ENCODE measurements at regions not wholly inside any gene's neighbourhood (a gene's known extent, or its start where the extent isn't known, plus 50 kb on each side); places are given as distances from the start of the nearest gene placed in this dataset.
A peak's percentile ranks its signal among the peaks of the same experiment; 100 is the strongest.

GRCh38 chr9:129493002-129493705 is 127.7 kb downstream of the C9orf50 start:
- no peak overlapping the region for H2AFZ ChIP-seq
- BruUV-seq (replicated peaks): no TSS peak
- ChIA-PET CTCF (interaction anchor here (0.6 kb wide), 1 partner anchor 354 kb away, joined by 3 read pairs; no protein-coding TSS in a partner anchor), POLR2A (ENCODE audit: unreplicated experiment) (interaction anchor here (0.5 kb wide), 1 partner anchor 260 kb away, joined by 6 read pairs; the partner anchor contains the start of gene PTGES)
- intact Hi-C loops (cut with micrococcal nuclease; ENCODE audit: unreplicated experiment): no loop called here
- H3K27ac ChIP-seq: no peak overlapping the region
- peaks cover 35% of the 10 kb centered on the region for H3K79me2 ChIP-seq (ENCODE audit: low read depth)
- H3K4me2 ChIP-seq: peak overlapping the region; percentile 14
- H3K4me1 ChIP-seq (replicated peaks; ENCODE audit: insufficient read depth): peaks cover 60% of the 10 kb centered on the region
- no peaks in the 10 kb centered on the region for H4K20me1 ChIP-seq (ENCODE audit: insufficient read depth)
- H3K27me3 ChIP-seq (ENCODE audit: insufficient read depth, low read depth): no peaks in the 10 kb centered on the region
- no peaks in the 10 kb centered on the region for H3K9me3 ChIP-seq (ENCODE audit: insufficient read depth, low read depth)
- no peaks in the 10 kb centered on the region for H3K9me2 ChIP-seq (ENCODE audit: insufficient read depth)
- no peak for DNase-seq
- peaks cover 52% of the 10 kb centered on the region for H3F3A ChIP-seq (ENCODE audit: insufficient read depth, low read depth)
- no peak overlapping the region for H3K4me3 ChIP-seq
- TF ChIP-seq EZH2 (IDR thresholded peaks at IDR 0.05; ENCODE audit: low read depth) (no peak), CTCF (conservative IDR thresholded peaks at IDR 0.05) (no peak)
- H3K36me3 ChIP-seq (ENCODE audit: low read depth): no peaks in the 10 kb centered on the region

- H3F3A ChIP-seq (ENCODE audit: insufficient read depth, low read depth): peaks cover 67% of the 10 kb centered on the region
- no peak overlapping the region for H3K27ac ChIP-seq
- H3K4me3 ChIP-seq: no peak overlapping the region
- no peak for DNase-seq
- H3K9me2 ChIP-seq (ENCODE audit: insufficient read depth): no peaks in the 10 kb centered on the region
- ChIA-PET POLR2A (ENCODE audit: unreplicated experiment) (no interaction called here), CTCF (no interaction called here)
- H3K4me2 ChIP-seq: peak overlapping the region; percentile 73
- H2AFZ ChIP-seq: no peak overlapping the region
- H3K27me3 ChIP-seq (ENCODE audit: insufficient read depth, low read depth): no peaks in the 10 kb centered on the region
- peaks cover 63% of the 10 kb centered on the region for H3K4me1 ChIP-seq (replicated peaks; ENCODE audit: insufficient read depth)
- peaks cover 35% of the 10 kb centered on the region for H3K79me2 ChIP-seq (ENCODE audit: low read depth)
- intact Hi-C loops (cut with micrococcal nuclease; ENCODE audit: unreplicated experiment): no loop called here
- no peaks in the 10 kb centered on the region for H4K20me1 ChIP-seq (ENCODE audit: insufficient read depth)
- no TSS peak for BruUV-seq (replicated peaks)
- no peak for TF ChIP-seq EZH2 (IDR thresholded peaks at IDR 0.05; ENCODE audit: low read depth)
- no peak for TF ChIP-seq CTCF (conservative IDR thresholded peaks at IDR 0.05)
- H3K36me3 ChIP-seq (ENCODE audit: low read depth): no peaks in the 10 kb centered on the region
- H3K9me3 ChIP-seq (ENCODE audit: insufficient read depth, low read depth): no peaks in the 10 kb centered on the region
Measured at GRCh38 chr9:129491487-129491855, 129.4 kb downstream of the C9orf50 start.

- Histone ChIP-seq H3K36me3 (ENCODE audit: low read depth) (no peaks in the 10 kb centered on the region), H3K4me2 (peak overlapping the region; percentile 73), H3K9me2 (ENCODE audit: insufficient read depth) (no peaks in the 10 kb centered on the region), H4K20me1 (ENCODE audit: insufficient read depth) (no peaks in the 10 kb centered on the region), H3K27me3 (ENCODE audit: insufficient read depth, low read depth) (no peaks in the 10 kb centered on the region), H3K27ac (peak overlapping the region; percentile 91), H3K9me3 (ENCODE audit: insufficient read depth, low read depth) (no peaks in the 10 kb centered on the region), H3K79me2 (ENCODE audit: low read depth) (peaks cover 35% of the 10 kb centered on the region), H2AFZ (no peak overlapping the region), H3K4me1 (replicated peaks; ENCODE audit: insufficient read depth) (peaks cover 70% of the 10 kb centered on the region), H3K4me3 (peak overlapping the region; percentile 66), H3F3A (ENCODE audit: insufficient read depth, low read depth) (peaks cover 67% of the 10 kb centered on the region)
- intact Hi-C loops (cut with micrococcal nuclease; ENCODE audit: unreplicated experiment): no loop called here
- CTCF ChIA-PET: interaction anchor here (0.5 kb wide), 2 partner anchors 255 to 311 kb away, joined by 3 to 11 read pairs; no protein-coding TSS in a partner anchor
- no peak for DNase-seq
- TF ChIP-seq EZH2 (IDR thresholded peaks at IDR 0.05; ENCODE audit: low read depth) (no peak), CTCF (conservative IDR thresholded peaks at IDR 0.05) (no peak)
- POLR2A ChIA-PET (ENCODE audit: unreplicated experiment): no interaction called here
- no TSS peak for BruUV-seq (replicated peaks)
Measured at GRCh38 chr9:129490583-129491486, 130.1 kb downstream of the C9orf50 start.
